ENCODE measurements at regions not wholly inside any gene's neighbourhood (a gene's known extent, or its start where the extent isn't known, plus 50 kb on each side); places are given as distances from the start of the nearest gene placed in this dataset.

GRCh38 chr2:133838642-133839365 is 270.5 kb upstream of the NCKAP5 start:
- Histone ChIP-seq H3K9me3 (no peaks in the 10 kb centered on the region), H3K4me3 (no peak overlapping the region), H3K27ac (replicated peaks in 1 of 4) (no peak overlapping the region), H3K4me1 (peaks cover 4 to 11% (median 6%) of the 10 kb centered on the region in 4 donors), H3K27me3 (no peaks in the 10 kb centered on the region), H3K36me3 (no peaks in the 10 kb centered on the region)
- TF ChIP-seq EP300 (IDR thresholded peaks at IDR 0.05) (no peak), POLR2AphosphoS5 (IDR thresholded peaks at IDR 0.05) (no peak), POLR2A (IDR thresholded peaks at IDR 0.05; ENCODE audit: low read depth) (no peak), CTCF (IDR thresholded peaks at IDR 0.05) (no peak)
- intact Hi-C loops (cut with DNase I): no loop called here
- WGBS: 84% methylated on average over 7 of the region's 7 CpGs
- no peak for DNase-seq (ENCODE audit: extremely low spot score)

GRCh38 chr2:133839677-133840076 is 271.4 kb upstream of the NCKAP5 start:
- intact Hi-C loops (cut with DNase I): loop anchor here (5.0 kb wide), 2 partner anchors 667 to 1292 kb away; no protein-coding TSS in a partner anchor
- TF ChIP-seq POLR2A (IDR thresholded peaks at IDR 0.05; ENCODE audit: low read depth): no peak
- TF ChIP-seq POLR2AphosphoS5 (IDR thresholded peaks at IDR 0.05): no peak
- no peak for TF ChIP-seq EP300 (IDR thresholded peaks at IDR 0.05)
- TF ChIP-seq CTCF (IDR thresholded peaks at IDR 0.05): no peak
- no peak overlapping the region for H3K27ac ChIP-seq (replicated peaks in 1 of 4)
- DNase-seq (ENCODE audit: extremely low spot score): no peak
- H3K9me3 ChIP-seq: no peaks in the 10 kb centered on the region
- H3K27me3 ChIP-seq: no peaks in the 10 kb centered on the region
- WGBS: 93% methylated on average over 6 of the region's 6 CpGs
- H3K4me1 ChIP-seq: peaks cover 4 to 12% (median 8%) of the 10 kb centered on the region in 4 donors
- no peak overlapping the region for H3K4me3 ChIP-seq
- no peaks in the 10 kb centered on the region for H3K36me3 ChIP-seq

GRCh38 chr2:133840761-133841160 is 272.5 kb upstream of the NCKAP5 start:
- peaks cover 4 to 12% (median 8%) of the 10 kb centered on the region in 4 donors for H3K4me1 ChIP-seq
- H3K27me3 ChIP-seq: no peaks in the 10 kb centered on the region
- H3K9me3 ChIP-seq: no peaks in the 10 kb centered on the region
- H3K36me3 ChIP-seq: no peaks in the 10 kb centered on the region
- TF ChIP-seq POLR2A (IDR thresholded peaks at IDR 0.05; ENCODE audit: low read depth) (no peak), POLR2AphosphoS5 (IDR thresholded peaks at IDR 0.05) (no peak), EP300 (IDR thresholded peaks at IDR 0.05) (no peak), CTCF (IDR thresholded peaks at IDR 0.05) (no peak)
- intact Hi-C loops (cut with DNase I): loop anchor here (5.0 kb wide), 2 partner anchors 668 to 1293 kb away; no protein-coding TSS in a partner anchor
- H3K27ac ChIP-seq (replicated peaks in 1 of 4): no peak overlapping the region
- DNase-seq (ENCODE audit: extremely low spot score): no peak
- 84% methylated on average over 7 of the region's 7 CpGs for WGBS
- no peak overlapping the region for H3K4me3 ChIP-seq

- TF ChIP-seq POLR2AphosphoS5 (IDR thresholded peaks at IDR 0.05) (no peak), EP300 (IDR thresholded peaks at IDR 0.05) (no peak), POLR2A (IDR thresholded peaks at IDR 0.05; ENCODE audit: low read depth) (no peak), CTCF (IDR thresholded peaks at IDR 0.05) (no peak)
- no peak for DNase-seq (ENCODE audit: extremely low spot score)
- Histone ChIP-seq H3K27me3 (no peaks in the 10 kb centered on the region), H3K4me3 (no peak overlapping the region), H3K4me1 (peaks cover 4 to 12% (median 8%) of the 10 kb centered on the region in 4 donors), H3K27ac (replicated peaks in 1 of 4) (no peak overlapping the region), H3K9me3 (no peaks in the 10 kb centered on the region), H3K36me3 (no peaks in the 10 kb centered on the region)
- 39% methylated on average over 4 of the region's 4 CpGs for WGBS
- intact Hi-C loops (cut with DNase I): loop anchor here (5.0 kb wide), 2 partner anchors 670 to 1295 kb away; no protein-coding TSS in a partner anchor
These were observed 273.6 kb upstream of the NCKAP5 start for GRCh38 chr2:133841900-133842299.

All from esophagus muscularis mucosa (tissue), 4 donors.